Mesodermal cell (in vitro differentiated cells): ENCODE measurements at regions not wholly inside any gene's neighbourhood (a gene's known extent, or its start where the extent isn't known, plus 50 kb on each side); places are given as distances from the start of the nearest gene placed in this dataset.

Experiments used
- H3K27ac ChIP-seq: 2 replicates; pipeline ENCODE4 v1.7.0; 2013; ENCODE audit warnings: mild to moderate bottlenecking, low read depth, low read length, moderate library complexity; ENCODE audit not compliant: severe bottlenecking
- H3K36me3 ChIP-seq: 2 replicates; pipeline ENCODE4 v1.7.1; 2013; ENCODE audit warnings: mild to moderate bottlenecking, low read length, moderate library complexity; ENCODE audit not compliant: control insufficient read depth, insufficient read depth
- H3K4me1 ChIP-seq: one replicate; pipeline ENCODE4 v1.7.1; 2013; ENCODE audit warnings: mild to moderate bottlenecking, low read length; ENCODE audit not compliant: insufficient read depth, control insufficient read depth, poor library complexity, severe bottlenecking
- H3K4me3 ChIP-seq: 2 replicates; pipeline ENCODE4 v1.7.0; 2013; ENCODE audit warnings: low read length, control low read depth, mild to moderate bottlenecking; ENCODE audit not compliant: insufficient read depth, poor library complexity, severe bottlenecking; ENCODE audit errors: extremely low read depth
- H3K9me3 ChIP-seq: 2 replicates; pipeline ENCODE4 v1.7.1; 2013; ENCODE audit warnings: mild to moderate bottlenecking, low read length, moderate library complexity; ENCODE audit not compliant: control insufficient read depth
- WGBS, 2 experiments: methylation state at CpG; one replicate each; pipeline ENCODE4 v1.1.5; 2013; ENCODE audit warnings: missing lambda C conversion rate in 2 of 2; ENCODE audit not compliant: insufficient coverage in 2 of 2; 5-methylcytosine and 5-hydroxymethylcytosine counted together

DNA sequence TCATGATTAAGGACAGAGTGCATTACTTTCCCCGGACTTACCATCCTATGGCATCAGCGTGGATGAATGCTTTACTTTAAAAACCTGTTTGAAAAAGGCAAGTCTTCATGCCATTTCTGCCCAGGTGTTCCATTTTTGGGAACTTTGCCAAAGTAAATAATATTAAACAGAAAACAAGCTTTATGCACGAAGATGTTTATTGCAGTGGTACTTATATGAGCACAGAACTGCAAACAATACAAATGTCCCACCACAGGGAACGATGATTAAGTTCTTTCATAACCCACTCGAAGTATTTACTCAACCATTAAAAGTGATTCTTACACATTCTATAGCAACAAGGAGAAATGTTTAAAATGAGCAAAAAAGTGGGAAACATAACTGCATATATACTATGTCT is 109.7 kb upstream of the GDF10 start:
- no peak overlapping the region for H3K4me3 ChIP-seq
- H3K36me3 ChIP-seq, result no peaks in the 10 kb centered on the region
- H3K9me3 ChIP-seq, result no peaks in the 10 kb centered on the region
- H3K27ac ChIP-seq, result no peak overlapping the region
- H3K4me1 ChIP-seq, result no peaks in the 10 kb centered on the region
- WGBS, 2 experiments, result 96 to 100% methylated on average over 2 of the region's 5 CpGs

DNA sequence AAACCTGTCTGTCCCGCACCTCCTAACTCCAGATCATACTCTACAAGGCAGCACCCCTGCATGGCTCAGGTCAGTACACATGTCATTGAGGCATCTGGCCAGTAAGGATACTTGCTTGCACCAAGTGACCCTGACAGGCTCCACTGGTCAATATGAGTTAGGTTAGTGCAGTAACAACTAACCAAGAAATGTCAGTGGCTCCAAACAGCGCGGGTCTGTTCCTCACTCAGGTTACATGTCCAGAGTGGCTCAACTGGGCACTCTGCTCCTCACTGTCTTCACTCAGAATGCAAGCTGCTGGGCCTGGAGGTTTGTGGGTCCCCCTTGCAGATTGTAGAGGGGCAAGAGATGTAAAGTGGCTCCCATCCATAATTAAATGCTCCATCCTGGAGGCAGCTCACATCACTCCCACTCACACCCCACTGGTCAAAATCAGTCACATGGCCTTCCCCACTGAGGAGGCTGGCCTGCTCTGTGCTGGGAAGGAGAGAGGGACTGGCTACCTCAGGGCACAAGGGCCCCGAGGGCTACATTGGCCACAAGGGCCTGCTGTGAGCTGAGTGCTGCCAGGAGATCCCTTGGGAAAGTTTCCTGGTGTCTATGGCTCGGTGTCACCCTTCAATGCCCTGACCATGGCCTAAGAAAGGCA is 109.1 kb upstream of the GDF10 start:
- Histone ChIP-seq H3K4me1 (no peaks in the 10 kb centered on the region), H3K27ac (no peak overlapping the region), H3K4me3 (no peak overlapping the region), H3K9me3 (no peaks in the 10 kb centered on the region), H3K36me3 (no peaks in the 10 kb centered on the region)
- 87 to 95% methylated on average over 5 of the region's 5 CpGs for WGBS, 2 experiments

DNA sequence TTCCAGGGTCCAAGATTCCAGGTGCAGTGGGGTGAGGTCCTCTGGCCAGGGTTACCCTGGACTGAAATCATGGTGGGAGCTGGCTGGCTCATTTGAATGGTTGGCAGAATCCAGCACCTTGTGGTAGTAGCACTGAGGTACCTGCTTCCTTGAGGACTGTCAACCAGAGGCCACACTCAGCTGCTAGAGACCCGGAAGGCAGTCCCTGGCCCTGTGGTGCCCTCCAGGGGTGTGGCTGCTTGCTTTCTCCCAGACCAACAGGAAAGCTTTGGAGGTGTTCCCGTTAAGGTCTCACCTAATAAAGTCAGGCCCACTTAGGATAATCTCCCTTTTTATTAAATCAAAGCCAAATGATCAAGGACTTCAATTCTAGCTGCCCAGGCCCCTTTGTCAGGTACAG is 107.7 kb upstream of the GDF10 start:
- H3K4me1 ChIP-seq, result no peaks in the 10 kb centered on the region
- no peaks in the 10 kb centered on the region for H3K36me3 ChIP-seq
- H3K9me3 ChIP-seq, result no peaks in the 10 kb centered on the region
- H3K4me3 ChIP-seq, result no peak overlapping the region
- 79 to 86% methylated on average over 2 of the region's 2 CpGs for WGBS, 2 experiments
- H3K27ac ChIP-seq, result no peak overlapping the region

DNA sequence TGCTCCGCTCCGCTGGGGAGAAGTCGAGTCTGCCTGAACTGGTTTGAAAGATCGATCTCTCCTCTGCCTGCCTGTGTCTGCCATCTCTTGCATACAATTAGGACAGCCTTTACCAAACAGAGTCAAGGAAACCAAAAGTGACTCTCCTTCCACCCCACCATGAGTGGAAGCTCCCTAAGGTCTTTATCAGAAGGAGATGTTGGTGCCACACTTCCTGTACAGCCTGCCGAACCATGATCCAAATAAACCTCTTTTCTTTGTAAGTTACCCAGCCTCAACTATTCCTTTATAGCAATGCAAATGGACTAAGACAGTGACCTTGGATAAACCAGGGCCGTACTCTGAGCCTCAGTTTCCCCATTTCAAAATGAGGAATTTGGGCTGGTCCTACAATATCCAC is 106.3 kb upstream of the GDF10 start:
- Histone ChIP-seq H3K4me3 (no peak overlapping the region), H3K36me3 (no peaks in the 10 kb centered on the region)
- WGBS, 2 experiments, result 80 to 87% methylated on average over 6 of the region's 6 CpGs

DNA sequence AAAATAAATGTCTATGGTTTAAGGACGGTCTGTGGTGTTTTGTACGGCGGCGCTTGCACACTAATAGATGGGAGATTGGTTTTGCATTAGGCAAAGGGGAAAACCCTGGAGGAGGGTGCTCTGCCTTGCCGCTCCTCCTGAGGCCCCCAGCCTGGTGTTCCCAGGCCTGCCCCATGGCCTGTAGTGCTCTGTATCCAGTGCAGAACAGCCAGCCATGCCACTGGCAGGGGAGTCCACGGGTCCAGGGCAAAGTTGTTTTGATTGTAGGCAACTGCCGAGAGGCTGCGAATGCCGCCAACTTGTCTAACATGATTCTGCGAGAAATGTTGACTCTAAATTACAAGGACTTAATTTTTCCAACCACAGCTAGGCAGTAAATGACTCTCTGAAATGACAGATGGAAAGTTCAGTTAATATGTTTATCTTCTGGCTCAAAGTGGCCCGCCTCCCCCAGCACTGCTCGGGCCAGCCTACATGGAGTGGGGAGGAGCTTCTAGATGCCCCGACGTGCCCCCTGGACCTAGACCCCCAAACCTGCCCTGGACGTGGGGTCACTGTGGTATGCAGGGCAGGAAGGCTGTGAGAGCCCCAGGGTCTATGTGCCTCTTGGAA is 104.6 kb upstream of the GDF10 start:
- no peaks in the 10 kb centered on the region for H3K9me3 ChIP-seq
- no peak overlapping the region for H3K4me3 ChIP-seq
- 87 to 90% methylated on average over 11 to 15 of the region's 15 CpGs for WGBS, 2 experiments
- no peaks in the 10 kb centered on the region for H3K4me1 ChIP-seq
- no peaks in the 10 kb centered on the region for H3K36me3 ChIP-seq
- no peak overlapping the region for H3K27ac ChIP-seq

More for the DNA sequence above, 106.3 kb upstream of the GDF10 start:
- H3K27ac ChIP-seq, result no peak overlapping the region
- no peaks in the 10 kb centered on the region for H3K9me3 ChIP-seq
- H3K4me1 ChIP-seq, result no peaks in the 10 kb centered on the region

DNA sequence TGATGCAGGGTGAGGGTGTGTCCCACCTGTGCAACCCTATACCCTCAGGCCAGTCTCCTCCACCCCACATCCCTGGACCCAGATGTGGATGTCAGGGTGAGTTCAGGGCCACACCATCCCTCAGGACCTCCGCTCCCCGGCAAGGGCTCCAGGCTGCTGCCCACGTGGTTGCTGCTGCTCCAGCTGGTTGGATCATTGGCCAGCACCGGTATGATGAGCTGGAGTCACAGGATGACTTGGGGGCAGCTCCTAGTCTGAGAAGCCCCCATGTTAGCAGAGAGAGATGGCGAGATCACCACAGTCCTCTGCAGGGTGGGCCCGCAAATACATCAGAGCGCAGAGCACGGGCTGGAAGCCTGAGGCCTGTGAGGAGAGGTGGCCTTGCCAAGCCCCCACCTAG is 103.3 kb upstream of the GDF10 start:
- H3K4me3 ChIP-seq, result no peak overlapping the region

DNA sequence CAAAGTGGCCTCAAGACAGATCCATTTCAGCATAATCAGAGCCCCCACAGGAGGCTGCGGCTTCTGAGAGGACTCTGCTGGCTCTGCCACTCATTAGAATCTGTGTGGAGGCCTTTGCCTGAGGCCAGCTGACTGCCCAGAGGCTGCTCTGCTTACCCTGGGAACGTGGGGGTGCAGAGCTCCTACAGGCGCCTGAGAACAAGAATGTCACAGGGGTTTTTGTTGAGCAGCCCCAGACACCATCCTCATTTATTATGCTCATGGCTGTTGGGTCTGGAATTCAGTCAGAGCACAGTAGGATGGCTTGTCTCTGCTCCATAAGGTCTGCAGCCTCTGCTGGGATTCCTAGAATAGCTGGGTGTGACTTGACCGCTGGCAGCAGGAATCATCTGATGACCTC is 101.8 kb upstream of the GDF10 start:
- H3K4me1 ChIP-seq, result no peaks in the 10 kb centered on the region
- WGBS, 2 experiments, result 56 to 84% methylated on average over 2 to 3 of the region's 4 CpGs
- no peak overlapping the region for H3K4me3 ChIP-seq
- H3K27ac ChIP-seq, result no peak overlapping the region
- peaks cover 4% of the 10 kb centered on the region for H3K9me3 ChIP-seq
- no peaks in the 10 kb centered on the region for H3K36me3 ChIP-seq

More for the DNA sequence above, 103.3 kb upstream of the GDF10 start:
- no peaks in the 10 kb centered on the region for H3K4me1 ChIP-seq
- 95% methylated on average over 7 to 8 of the region's 8 CpGs for WGBS, 2 experiments
- H3K27ac ChIP-seq, result no peak overlapping the region
- peaks cover 3% of the 10 kb centered on the region for H3K9me3 ChIP-seq
- no peaks in the 10 kb centered on the region for H3K36me3 ChIP-seq

DNA sequence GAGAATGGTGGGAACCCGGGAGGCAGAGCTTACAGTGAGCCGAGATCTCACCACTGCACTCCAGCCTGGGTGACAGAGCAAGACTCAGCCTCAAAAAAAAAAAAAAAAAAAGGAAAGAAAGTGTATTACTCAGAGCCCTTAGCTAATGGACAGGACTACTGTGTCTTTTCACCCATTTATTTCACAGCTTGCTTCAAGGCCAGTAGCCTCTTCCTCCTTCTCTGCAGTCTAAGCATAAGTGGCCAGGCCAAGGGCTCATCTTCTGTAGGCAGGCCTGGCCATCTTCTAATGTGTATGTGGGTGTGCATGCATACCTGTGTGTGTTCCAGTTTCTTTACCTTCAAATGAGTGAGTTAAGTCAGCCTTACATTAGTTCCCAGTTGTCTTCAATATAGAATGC is 94.8 kb upstream of the GDF10 start:
- Histone ChIP-seq H3K4me3 (no peak overlapping the region), H3K4me1 (no peaks in the 10 kb centered on the region), H3K9me3 (peaks cover 4% of the 10 kb centered on the region), H3K27ac (no peak overlapping the region), H3K36me3 (no peaks in the 10 kb centered on the region)
- WGBS, 2 experiments, result 86% methylated on average over 2 of the region's 2 CpGs; no CpG with 5 or more reads in 1 of the 2 experiments

DNA sequence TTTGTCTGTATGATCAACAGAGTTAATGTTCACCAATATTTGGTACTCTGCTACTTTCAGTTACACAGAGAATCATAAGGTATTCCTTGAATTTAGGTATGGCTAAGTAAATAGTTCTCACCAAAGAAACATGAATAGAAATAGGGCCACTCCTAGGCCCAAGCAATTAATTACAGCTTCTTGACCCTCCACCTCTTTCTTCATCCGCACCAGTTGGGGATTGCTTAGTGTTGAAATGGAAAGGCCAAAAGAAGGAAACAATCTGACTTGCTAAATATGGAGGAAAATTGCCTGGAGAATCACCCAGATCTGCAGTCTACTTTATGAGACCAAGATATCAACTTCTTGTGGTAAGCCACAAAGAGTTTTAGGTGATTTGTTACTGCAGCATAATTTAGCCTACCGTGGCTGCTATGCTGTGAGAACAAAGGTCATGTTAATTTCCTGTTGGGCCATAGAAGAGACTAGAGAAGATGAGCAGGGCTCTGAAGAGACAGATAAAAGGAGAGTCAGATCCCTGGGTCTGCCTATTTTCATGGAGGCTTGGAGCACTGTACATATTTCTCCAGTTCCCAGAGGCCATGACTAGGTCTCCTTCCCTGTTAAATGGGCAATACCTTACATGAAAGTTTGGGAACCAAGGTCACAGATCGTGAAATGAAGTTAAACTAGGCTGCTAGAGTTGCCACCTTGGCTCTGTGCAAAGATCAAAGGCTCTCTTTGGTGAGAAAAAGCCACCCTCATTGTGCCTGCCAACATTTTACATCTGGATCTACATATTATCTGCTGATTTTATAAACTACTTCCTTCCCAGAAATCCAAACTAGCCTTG is 93.3 kb upstream of the GDF10 start:
- Histone ChIP-seq H3K36me3 (no peaks in the 10 kb centered on the region), H3K4me1 (no peaks in the 10 kb centered on the region), H3K9me3 (peaks cover under 1% of the 10 kb centered on the region), H3K4me3 (no peak overlapping the region), H3K27ac (no peak overlapping the region)
- 93 to 95% methylated on average over 2 of the region's 3 CpGs for WGBS, 2 experiments

DNA sequence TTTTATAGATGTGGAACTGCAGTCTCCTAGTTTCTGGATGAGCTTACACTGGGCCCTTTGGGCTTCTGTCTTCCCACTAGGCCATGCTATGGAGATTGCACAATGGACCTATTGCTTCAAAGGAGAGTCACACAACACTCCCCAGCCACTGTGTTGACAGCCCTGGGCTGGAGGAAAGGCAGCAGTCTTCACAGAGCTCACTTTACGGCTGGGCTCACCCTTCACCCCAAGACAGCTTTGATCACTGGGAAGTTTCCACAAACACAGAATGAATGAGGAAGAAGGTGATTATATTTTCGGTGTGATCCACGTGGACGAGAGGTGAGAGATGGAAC is 92.7 kb upstream of the GDF10 start:
- H3K27ac ChIP-seq, result no peak overlapping the region
- no peak overlapping the region for H3K4me3 ChIP-seq
- H3K4me1 ChIP-seq, result no peaks in the 10 kb centered on the region
- no peaks in the 10 kb centered on the region for H3K36me3 ChIP-seq
- WGBS, 2 experiments, result 100% methylated on average over 3 of the region's 4 CpGs; no CpG with 5 or more reads in 1 of the 2 experiments
- H3K9me3 ChIP-seq, result no peaks in the 10 kb centered on the region
